H1 (cell line): ENCODE measurements at regions not wholly inside any gene's neighbourhood (a gene's known extent, or its start where the extent isn't known, plus 50 kb on each side); places are given as distances from the start of the nearest gene placed in this dataset.

Experiments used
- HDAC2 ChIP-seq, 2 experiments: fragments of 300-600 bp in 1 of 2; sonication (generic) in 1 of 2; IDR thresholded peaks; 2 replicates each; pipeline ENCODE4 v1.6.1; 2011 to 2012; ENCODE audit warnings: low read depth in 2 of 2, low read length in 2 of 2, mild to moderate bottlenecking in 2 of 2, moderate library complexity in 2 of 2, borderline replicate concordance in 1 of 2, inconsistent platforms in 1 of 2
- RBBP5 ChIP-seq: IDR thresholded peaks from 2 replicates; pipeline ENCODE4 v1.7.1; 2012; ENCODE audit warnings: low read depth, mild to moderate bottlenecking, inconsistent platforms, low read length, moderate library complexity, borderline replicate concordance
- SAP30 ChIP-seq: fragments of 300-600 bp; sonication (generic); IDR thresholded peaks from 2 replicates; pipeline ENCODE4 v1.7.1; 2012; ENCODE audit warnings: low read length, moderate library complexity, mild to moderate bottlenecking, inconsistent platforms; ENCODE audit not compliant: insufficient read depth, insufficient replicate concordance
- SIRT6 ChIP-seq: IDR thresholded peaks from one replicate; pipeline ENCODE4 v1.7.1; 2012; ENCODE audit warnings: low read length, inconsistent platforms
- SP2 ChIP-seq: IDR thresholded peaks from 2 replicates; pipeline ENCODE4 v1.6.1; 2012; ENCODE audit warnings: mild to moderate bottlenecking, low read length, inconsistent platforms

DNA sequence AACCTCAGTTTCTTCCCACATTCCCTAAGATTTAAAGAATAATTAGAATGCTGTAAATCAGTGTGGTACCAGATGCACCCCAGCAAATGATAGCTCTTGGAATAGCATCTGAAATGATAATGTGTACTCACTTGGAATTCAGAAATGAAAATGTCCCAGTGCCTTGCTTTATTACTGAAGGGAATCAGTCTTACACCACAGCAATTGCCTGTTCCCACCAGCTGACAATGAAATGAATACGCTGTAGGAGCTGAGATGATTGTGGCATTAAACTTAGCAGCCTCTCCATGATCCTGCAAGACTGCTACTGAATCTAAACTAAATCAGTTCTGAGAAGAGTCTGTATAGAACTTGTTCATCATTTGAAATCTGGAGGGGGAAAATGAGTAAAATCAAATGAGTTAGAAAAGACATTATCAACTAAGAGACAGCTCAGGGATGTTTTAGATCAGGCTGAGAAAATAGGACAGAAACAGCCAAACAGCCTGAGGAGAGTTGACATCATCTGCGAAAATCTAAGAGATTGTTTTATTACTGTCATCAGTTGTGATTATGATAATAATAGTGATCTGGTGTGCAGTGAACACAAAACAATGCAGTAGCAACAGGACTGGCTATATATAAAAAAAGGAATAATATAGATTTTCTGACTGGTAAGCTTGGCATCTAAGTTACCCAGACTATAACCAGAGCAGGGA is 108.6 kb upstream of the SLC13A1 start (continued):
- TF ChIP-seq HDAC2 (IDR thresholded peaks at IDR 0.05; ENCODE audit: borderline replicate concordance in 1 of 2, low read depth in 2 of 2, low read length in 2 of 2) (no peak), SAP30 (no peak), SIRT6 (no peak), RBBP5 (no peak), SP2 (no peak)
